H1 (cell line): ENCODE measurements at regions not wholly inside any gene's neighbourhood (a gene's known extent, or its start where the extent isn't known, plus 50 kb on each side); places are given as distances from the start of the nearest gene placed in this dataset.

ENCODE experiments used
- CTCF ChIA-PET: fragments of 300-600 bp; sonication (Branson Sonifier 250); formaldehyde crosslinking; loops from one replicate; lab custom pipeline; 2021; ENCODE audit not compliant: partially characterized antibody; lab: Charles Lee
- POLR2A ChIA-PET: fragments of 300-600 bp; sonication (Branson Sonifier 250); formaldehyde crosslinking; loops from one replicate; lab custom pipeline; 2021; ENCODE audit warnings: inconsistent platforms; ENCODE audit not compliant: partially characterized antibody; lab: Charles Lee
- DNase-seq, 2 experiments: peaks; one replicate each; pipeline versions ENCODE4 v3.0.0 to v3.0.0-alpha.2; 2010 to 2022; ENCODE audit warnings: low spot score in 2 of 2, low read depth in 1 of 2, mixed read lengths in 1 of 2
- FAIRE-seq: peaks from 2 replicates; lab custom pipeline; 2011; peaks lifted over from hg19 to GRCh38; lab: Jason Lieb, UNC
- H2AFZ ChIP-seq: 2 replicates; pipeline ENCODE4 v1.8.1; 2012; ENCODE audit warnings: low read length, inconsistent platforms
- H2AK5ac ChIP-seq: 2 replicates; pipeline ENCODE4 v1.6.1; 2013; ENCODE audit warnings: low read depth, low read length
- H2BK120ac ChIP-seq: replicated peaks from 2 replicates; pipeline ENCODE3; 2013; ENCODE audit warnings: low read depth, low read length, inconsistent platforms
- H2BK12ac ChIP-seq: 2 replicates; pipeline ENCODE4 v1.6.1; 2013; ENCODE audit warnings: low read depth, low read length
- H2BK15ac ChIP-seq: 2 replicates; pipeline ENCODE4 v1.6.1; 2013; ENCODE audit warnings: low read length
- H2BK20ac ChIP-seq: 2 replicates; pipeline ENCODE4 v1.6.1; 2013; ENCODE audit warnings: low read length
- H2BK5ac ChIP-seq: 2 replicates; pipeline ENCODE4 v1.6.1; 2013; ENCODE audit warnings: low read depth, low read length
- H3K14ac ChIP-seq: 2 replicates; pipeline ENCODE4 v1.6.1; 2013; ENCODE audit warnings: inconsistent platforms; ENCODE audit not compliant: insufficient read length
- H3K18ac ChIP-seq: 2 replicates; pipeline ENCODE4 v1.6.1; 2013; ENCODE audit warnings: low read length; ENCODE audit errors: extremely low read depth
- H3K23ac ChIP-seq: 2 replicates; pipeline ENCODE4 v1.6.1; 2013; ENCODE audit warnings: inconsistent platforms; ENCODE audit not compliant: insufficient read length
- H3K23me2 ChIP-seq: 2 replicates; pipeline ENCODE4 v1.6.1; 2013; ENCODE audit warnings: low read depth, low read length
- H3K27ac ChIP-seq: 2 replicates; pipeline ENCODE4 v1.6.1; 2011; ENCODE audit warnings: low read depth, low read length, inconsistent platforms
- H3K27me3 ChIP-seq, 4 experiments: replicated peaks in 1 of 4; 1 replicate in 1 of 4; 2 replicates in 3 of 4; pipeline versions ENCODE4 v1.6.1 to v1.8.1; 2011 to 2013; ENCODE audit warnings: low read length in 3 of 4, mild to moderate bottlenecking in 3 of 4, inconsistent platforms in 2 of 4, mixed read lengths in 2 of 4, moderate library complexity in 1 of 4; ENCODE audit not compliant: control insufficient read depth in 3 of 4, insufficient read depth in 3 of 4; ENCODE audit errors: extremely low read depth in 1 of 4
- H3K36me3 ChIP-seq, 4 experiments: 2 replicates each; pipeline versions ENCODE4 v1.6.1 to v1.8.1; 2011 to 2013; ENCODE audit warnings: mild to moderate bottlenecking in 4 of 4, low read length in 3 of 4, moderate library complexity in 2 of 4, control low read depth in 1 of 4, inconsistent platforms in 1 of 4; ENCODE audit not compliant: insufficient read depth in 4 of 4, control insufficient read depth in 2 of 4
- H3K4ac ChIP-seq: replicated peaks from 2 replicates; pipeline ENCODE3; 2013; ENCODE audit warnings: low read length, low read depth, mixed read lengths, inconsistent platforms; ENCODE audit not compliant: insufficient read length
- H3K4me1 ChIP-seq, 4 experiments: replicated peaks in 1 of 4; 1 replicate in 1 of 4; 2 replicates in 3 of 4; pipeline versions ENCODE4 v1.6.1 to v1.8.1; 2011 to 2013; ENCODE audit warnings: low read length in 3 of 4, inconsistent platforms in 2 of 4, mixed read lengths in 1 of 4; ENCODE audit not compliant: insufficient read depth in 4 of 4, control insufficient read depth in 3 of 4
- H3K4me2 ChIP-seq, 2 experiments: 2 replicates each; pipeline versions ENCODE4 v1.6.1 to v1.8.1; 2011 to 2013; ENCODE audit warnings: low read depth in 2 of 2, low read length in 2 of 2, control low read depth in 1 of 2, inconsistent platforms in 1 of 2, mild to moderate bottlenecking in 1 of 2; ENCODE audit not compliant: insufficient read depth in 1 of 2
- H3K4me3 ChIP-seq, 4 experiments: fragments of 200-600, 300-600 bp in 1 of 4; sonication (generic), shearing (Covaris generic), sonication (Bioruptor Twin) in 1 of 4; 2 replicates each; pipeline versions ENCODE4 v1.5.1 to v1.8.1; 2011 to 2016; ENCODE audit warnings: low read length in 4 of 4, low read depth in 3 of 4, control low read depth in 2 of 4, inconsistent platforms in 2 of 4, mild to moderate bottlenecking in 2 of 4, mixed read lengths in 1 of 4, moderate library complexity in 1 of 4; ENCODE audit not compliant: insufficient read depth in 2 of 4; ENCODE audit errors: extremely low read depth in 1 of 4
- H3K56ac ChIP-seq: replicated peaks from 2 replicates; pipeline ENCODE3; 2013; ENCODE audit warnings: low read depth, mild to moderate bottlenecking, mixed read lengths, low read length, inconsistent platforms; ENCODE audit not compliant: insufficient read length
- H3K79me1 ChIP-seq: 2 replicates; pipeline ENCODE4 v1.6.1; 2013; ENCODE audit warnings: low read depth, low read length, control low read depth
- H3K79me2 ChIP-seq, 2 experiments: 2 replicates each; pipeline versions ENCODE4 v1.6.1 to v1.8.1; 2012 to 2013; ENCODE audit warnings: low read length in 2 of 2, mild to moderate bottlenecking in 2 of 2, inconsistent platforms in 1 of 2; ENCODE audit not compliant: insufficient read depth in 2 of 2, control insufficient read depth in 1 of 2
- H3K9ac ChIP-seq, 4 experiments: replicated peaks in 1 of 4; 1 replicate in 1 of 4; 2 replicates in 3 of 4; pipeline versions ENCODE4 v1.6.1 to v1.8.1; 2011 to 2013; ENCODE audit warnings: low read depth in 3 of 4, low read length in 3 of 4, control low read depth in 2 of 4, mild to moderate bottlenecking in 2 of 4, moderate library complexity in 2 of 4, inconsistent platforms in 1 of 4; ENCODE audit errors: extremely low read depth in 1 of 4
- H3K9me3 ChIP-seq, 2 experiments: 2 replicates each; pipeline versions ENCODE4 v1.6.1 to v1.8.1; 2012 to 2013; ENCODE audit warnings: mild to moderate bottlenecking in 2 of 2, moderate library complexity in 2 of 2, control low read depth in 1 of 2, inconsistent platforms in 1 of 2, low read depth in 1 of 2, low read length in 1 of 2, mixed read lengths in 1 of 2; ENCODE audit not compliant: insufficient read depth in 2 of 2
- H4K20me1 ChIP-seq, 2 experiments: replicated peaks in 1 of 2; 2 replicates each; pipeline versions ENCODE3 to v1.8.1; 2011 to 2013; ENCODE audit warnings: inconsistent platforms in 2 of 2, low read length in 2 of 2, mild to moderate bottlenecking in 1 of 2; ENCODE audit not compliant: insufficient read depth in 2 of 2, control insufficient read depth in 1 of 2
- H4K5ac ChIP-seq: 2 replicates; pipeline ENCODE4 v1.6.1; 2013; ENCODE audit warnings: low read length, low read depth, mixed read lengths, inconsistent platforms; ENCODE audit not compliant: insufficient read length
- H4K8ac ChIP-seq: 2 replicates; pipeline ENCODE4 v1.8.0; 2013; ENCODE audit warnings: mild to moderate bottlenecking, moderate library complexity, low read length, inconsistent platforms; ENCODE audit not compliant: insufficient read depth; ENCODE audit errors: extremely low read depth
- H4K91ac ChIP-seq: replicated peaks from 2 replicates; pipeline ENCODE3; 2013; ENCODE audit warnings: low read length, mixed read lengths, inconsistent platforms; ENCODE audit not compliant: insufficient read length
- BACH1 ChIP-seq: IDR thresholded peaks from 2 replicates; pipeline ENCODE4 v1.6.1; 2012; ENCODE audit warnings: low read length, improper control_type of control experiment
- BCL11A ChIP-seq, 2 experiments: IDR thresholded peaks; one replicate each; pipeline ENCODE4 v1.6.1; 2011; ENCODE audit warnings: low read depth in 2 of 2, low read length in 2 of 2, mild to moderate bottlenecking in 2 of 2
- CHD2 ChIP-seq: IDR thresholded peaks from 2 replicates; pipeline ENCODE4 v1.6.1; 2012; ENCODE audit warnings: low read length, improper control_type of control experiment
- GABPA ChIP-seq: IDR thresholded peaks from 2 replicates; pipeline ENCODE4 v1.6.1; 2011; ENCODE audit warnings: mild to moderate bottlenecking, low read length, moderate library complexity, borderline replicate concordance; ENCODE audit not compliant: insufficient read depth
- JUN ChIP-seq: IDR thresholded peaks from 2 replicates; pipeline ENCODE4 v1.6.1; 2011; ENCODE audit warnings: low read depth, mild to moderate bottlenecking, improper control_type of control experiment, low read length
- KDM5A ChIP-seq: fragments of 200-600 bp; IDR thresholded peaks from 2 replicates; pipeline ENCODE4 v1.7.1; 2012; ENCODE audit warnings: mild to moderate bottlenecking, low read length, inconsistent platforms, mixed read lengths
- MAFK ChIP-seq: IDR thresholded peaks from 2 replicates; pipeline ENCODE4 v1.6.1; 2012; ENCODE audit warnings: low read depth, mild to moderate bottlenecking, improper control_type of control experiment, low read length
- NRF1 ChIP-seq: IDR thresholded peaks from 2 replicates; pipeline ENCODE4 v1.6.1; 2011; ENCODE audit warnings: mild to moderate bottlenecking, low read depth, low read length, improper control_type of control experiment
- PHF8 ChIP-seq: fragments of 200-600 bp; sonication (generic); conservative IDR thresholded peaks from 2 replicates; pipeline ENCODE4 v1.7.1; 2012; ENCODE audit warnings: low read depth, mild to moderate bottlenecking, inconsistent platforms, low read length, moderate library complexity
- POLR2A ChIP-seq, 2 experiments: IDR thresholded peaks; 1 replicate in 1 of 2; 2 replicates in 1 of 2; pipeline ENCODE4 v1.6.1; 2011; ENCODE audit warnings: low read depth in 2 of 2, low read length in 2 of 2, mild to moderate bottlenecking in 2 of 2; ENCODE audit errors: control extremely low read depth in 1 of 2
- RXRA ChIP-seq: IDR thresholded peaks from 2 replicates; pipeline ENCODE4 v1.6.1; 2011; ENCODE audit warnings: low read depth, mild to moderate bottlenecking, low read length, moderate library complexity; ENCODE audit not compliant: insufficient read depth
- TAF7 ChIP-seq: optimal IDR thresholded peaks from 2 replicates; pipeline ENCODE3; 2011; ENCODE audit warnings: low read depth, mild to moderate bottlenecking, inconsistent platforms, low read length, moderate library complexity, borderline replicate concordance
- TBP ChIP-seq: IDR thresholded peaks from 2 replicates; pipeline ENCODE4 v1.6.1; 2011; ENCODE audit warnings: low read depth, low read length, improper control_type of control experiment
- YY1 ChIP-seq: IDR thresholded peaks from 2 replicates; pipeline ENCODE4 v1.6.1; 2011; ENCODE audit warnings: low read depth, mild to moderate bottlenecking, low read length
- WGBS, 2 experiments: shearing (Covaris generic) in 1 of 2; methylation state at CpG; one replicate each; pipeline versions ENCODE4 v1.1.6 to v1.1.7; 2013 to 2015; ENCODE audit warnings: low lambda C conversion rate in 2 of 2, mixed read lengths in 2 of 2, inconsistent platforms in 1 of 2, low coverage in 1 of 2, missing lambda C conversion rate in 1 of 2; ENCODE audit not compliant: insufficient replicate concordance in 2 of 2, insufficient coverage in 1 of 2, insufficient read length in 1 of 2; ENCODE audit errors: extremely low coverage in 1 of 2, missing lambda C conversion rate in 1 of 2; 5-methylcytosine and 5-hydroxymethylcytosine counted together

GRCh38 chrX:46016296-46016695 is 528.9 kb downstream of the ZNF674 start:
- no peak overlapping the region for H3K9ac ChIP-seq
- no peak overlapping the region for H2BK5ac ChIP-seq
- no peaks in the 10 kb centered on the region for H3K9me3 ChIP-seq
- no peak overlapping the region for H4K8ac ChIP-seq
- H4K91ac ChIP-seq, result no peak overlapping the region
- H3K23me2 ChIP-seq, result no peaks in the 10 kb centered on the region
- FAIRE-seq, result no peak
- H3K56ac ChIP-seq, result no peak overlapping the region
- H4K5ac ChIP-seq, result no peak overlapping the region
- no peak overlapping the region for H2BK15ac ChIP-seq
- H3K4me3 ChIP-seq, result no peak overlapping the region
- CTCF ChIA-PET, result no interaction called here
- no peak overlapping the region for H2BK120ac ChIP-seq
- H2BK20ac ChIP-seq, result no peak overlapping the region
- H3K18ac ChIP-seq, result no peak overlapping the region
- H3K4me1 ChIP-seq, result no peaks in the 10 kb centered on the region
- H4K20me1 ChIP-seq, result no peaks in the 10 kb centered on the region
- no peak overlapping the region for H2AFZ ChIP-seq
- no peaks in the 10 kb centered on the region for H3K27me3 ChIP-seq
- H3K79me2 ChIP-seq, result no peaks in the 10 kb centered on the region
- TF ChIP-seq MAFK (no peak), CHD2 (no peak), BCL11A (IDR thresholded peaks at IDR 0.05; ENCODE audit: low read depth in 2 of 2, low read length in 2 of 2) (no peak), NRF1 (no peak), POLR2A (IDR thresholded peaks at IDR 0.05; ENCODE audit: control extremely low read depth in 1 of 2, low read depth in 2 of 2, low read length in 2 of 2) (no peak), JUN (no peak), TBP (no peak), GABPA (no peak), RXRA (no peak), TAF7 (no peak), YY1 (no peak), PHF8 (no peak), KDM5A (no peak), BACH1 (no peak)
- TF ChIP-seq, all 59 proteins: peak for 0
- no peak overlapping the region for H3K4ac ChIP-seq
- H3K23ac ChIP-seq, result no peak overlapping the region
- H3K27ac ChIP-seq, result no peak overlapping the region
- 86% methylated on average over 13 of the region's 18 CpGs; no CpG with 5 or more reads in 1 of the 2 experiments for WGBS, 2 experiments
- no peaks in the 10 kb centered on the region for H3K79me1 ChIP-seq
- no peak for DNase-seq
- no peak overlapping the region for H2AK5ac ChIP-seq
- H3K36me3 ChIP-seq, result no peaks in the 10 kb centered on the region
- H3K4me2 ChIP-seq, result no peak overlapping the region
- H2BK12ac ChIP-seq, result no peak overlapping the region
- H3K14ac ChIP-seq, result no peak overlapping the region
- POLR2A ChIA-PET, result no interaction called here
